ENCODE measurements at regions not wholly inside any gene's neighbourhood (a gene's known extent, or its start where the extent isn't known, plus 50 kb on each side); places are given as distances from the start of the nearest gene placed in this dataset.
A peak's percentile ranks its signal among the peaks of the same experiment; 100 is the strongest.

DNA sequence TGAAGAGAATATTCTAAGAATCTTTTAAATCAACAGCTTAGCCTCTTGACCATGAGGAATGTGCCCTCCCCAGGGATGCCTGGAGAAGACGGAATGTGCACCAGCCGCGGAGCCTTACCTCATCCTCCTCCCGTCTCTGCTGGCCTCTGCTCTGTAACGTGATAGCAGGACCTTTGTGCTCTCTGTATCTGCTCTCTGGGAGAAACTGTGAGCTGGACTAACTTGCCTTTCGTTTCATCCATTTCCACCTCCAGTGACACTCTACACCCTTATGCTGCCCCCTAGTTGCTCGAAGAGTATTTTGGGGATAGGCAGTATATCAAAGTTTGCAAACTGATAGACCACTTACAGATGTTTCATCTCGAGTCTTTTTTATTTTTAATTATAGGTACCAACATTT, 141.4 kb downstream of the NPR3 start:
- Mint-ChIP-seq H3K4me1 (peaks cover 5% of the 10 kb centered on the region in 2 donors), H3K27ac (peak overlapping the region in 1 of 2 donors; percentile 19)
- 25% methylated on average over 6 of the region's 8 CpGs for WGBS (ENCODE audit: insufficient coverage)

DNA sequence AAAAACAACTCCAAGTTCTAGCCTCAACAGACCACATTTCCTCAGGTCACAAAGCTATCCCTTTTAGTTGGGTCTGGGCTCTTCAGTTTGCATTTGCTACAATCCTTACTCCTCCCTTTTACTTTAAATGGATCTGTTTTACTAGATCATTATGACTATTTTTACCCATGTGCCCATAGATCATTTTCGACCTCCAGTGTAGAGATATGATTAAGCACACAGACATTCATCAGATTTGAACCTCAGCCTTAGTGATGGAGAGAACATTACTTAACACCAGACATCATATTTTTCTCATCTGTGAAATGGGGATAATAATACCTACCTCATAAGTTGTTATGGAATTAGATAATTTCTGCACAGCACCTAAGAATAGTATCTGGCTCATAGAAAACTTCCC, 141.9 kb downstream of the NPR3 start:
- Mint-ChIP-seq H3K27ac (peak overlapping the region in 1 of 2 donors; percentile 19), H3K27me3 (ENCODE audit: low read depth in 2 of 2) (peaks cover 19 to 33% of the 10 kb centered on the region in 2 donors), H3K4me3 (no peak overlapping the region), H3K4me1 (peaks cover 5% of the 10 kb centered on the region in 2 donors), H3K36me3 (no peaks in the 10 kb centered on the region), H3K9me3 (peaks cover 0 to 2% of the 10 kb centered on the region in 2 donors)
- TF ChIP-seq, protein P1, sequence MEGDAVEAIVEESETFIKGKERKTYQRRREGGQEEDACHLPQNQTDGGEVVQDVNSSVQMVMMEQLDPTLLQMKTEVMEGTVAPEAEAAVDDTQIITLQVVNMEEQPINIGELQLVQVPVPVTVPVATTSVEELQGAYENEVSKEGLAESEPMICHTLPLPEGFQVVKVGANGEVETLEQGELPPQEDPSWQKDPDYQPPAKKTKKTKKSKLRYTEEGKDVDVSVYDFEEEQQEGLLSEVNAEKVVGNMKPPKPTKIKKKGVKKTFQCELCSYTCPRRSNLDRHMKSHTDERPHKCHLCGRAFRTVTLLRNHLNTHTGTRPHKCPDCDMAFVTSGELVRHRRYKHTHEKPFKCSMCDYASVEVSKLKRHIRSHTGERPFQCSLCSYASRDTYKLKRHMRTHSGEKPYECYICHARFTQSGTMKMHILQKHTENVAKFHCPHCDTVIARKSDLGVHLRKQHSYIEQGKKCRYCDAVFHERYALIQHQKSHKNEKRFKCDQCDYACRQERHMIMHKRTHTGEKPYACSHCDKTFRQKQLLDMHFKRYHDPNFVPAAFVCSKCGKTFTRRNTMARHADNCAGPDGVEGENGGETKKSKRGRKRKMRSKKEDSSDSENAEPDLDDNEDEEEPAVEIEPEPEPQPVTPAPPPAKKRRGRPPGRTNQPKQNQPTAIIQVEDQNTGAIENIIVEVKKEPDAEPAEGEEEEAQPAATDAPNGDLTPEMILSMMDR (IDR thresholded peaks at IDR 0.05): peak; percentile 2
- H3K27me3 ChIP-seq (ENCODE audit: control insufficient read depth, insufficient read depth, low read length): no peaks in the 10 kb centered on the region
- no peaks in the 10 kb centered on the region for H3K36me3 ChIP-seq (ENCODE audit: control insufficient read depth, insufficient read depth, low read length)
- WGBS (ENCODE audit: insufficient coverage): no CpG with 5 or more reads among the region's 1 CpG
- no peak overlapping the region for H3K4me3 ChIP-seq (ENCODE audit: low read length)
- H3K4me1 ChIP-seq (ENCODE audit: control insufficient read depth, insufficient read depth, low read length): no peaks in the 10 kb centered on the region
- H3K9me3 ChIP-seq (ENCODE audit: control insufficient read depth, insufficient read depth, low read length): no peaks in the 10 kb centered on the region
- intact Hi-C loops (cut with micrococcal nuclease): loop anchor here (1.0 kb wide), 1 partner anchor 143 kb away; no protein-coding TSS in a partner anchor
- ATAC-seq (no peak), DNase-seq (no peak)
- H3K27ac ChIP-seq (ENCODE audit: low read length): no peak overlapping the region

More for the DNA sequence above, 141.4 kb downstream of the NPR3 start:
- Mint-ChIP-seq H3K9me3 (peaks cover 0 to 2% of the 10 kb centered on the region in 2 donors), H3K27me3 (ENCODE audit: low read depth in 2 of 2) (peaks cover 19 to 33% of the 10 kb centered on the region in 2 donors), H3K36me3 (no peaks in the 10 kb centered on the region), H3K4me3 (no peak overlapping the region)
- ATAC-seq (peak in 2 of 3 donors; percentile 62 to 72), DNase-seq (peak in 1 of 2 donors; percentile 3)
- intact Hi-C loops (cut with micrococcal nuclease): loop anchor here (1.0 kb wide), 1 partner anchor 142 kb away; no protein-coding TSS in a partner anchor
- H3K27me3 ChIP-seq (ENCODE audit: control insufficient read depth, insufficient read depth, low read length): no peaks in the 10 kb centered on the region
- no peaks in the 10 kb centered on the region for H3K4me1 ChIP-seq (ENCODE audit: control insufficient read depth, insufficient read depth, low read length)
- TF ChIP-seq, protein P1 (IDR thresholded peaks at IDR 0.05): peak; percentile 44
- no peak overlapping the region for H3K4me3 ChIP-seq (ENCODE audit: low read length)
- no peaks in the 10 kb centered on the region for H3K9me3 ChIP-seq (ENCODE audit: control insufficient read depth, insufficient read depth, low read length)
- H3K36me3 ChIP-seq (ENCODE audit: control insufficient read depth, insufficient read depth, low read length): no peaks in the 10 kb centered on the region
- no peak overlapping the region for H3K27ac ChIP-seq (ENCODE audit: low read length)

DNA sequence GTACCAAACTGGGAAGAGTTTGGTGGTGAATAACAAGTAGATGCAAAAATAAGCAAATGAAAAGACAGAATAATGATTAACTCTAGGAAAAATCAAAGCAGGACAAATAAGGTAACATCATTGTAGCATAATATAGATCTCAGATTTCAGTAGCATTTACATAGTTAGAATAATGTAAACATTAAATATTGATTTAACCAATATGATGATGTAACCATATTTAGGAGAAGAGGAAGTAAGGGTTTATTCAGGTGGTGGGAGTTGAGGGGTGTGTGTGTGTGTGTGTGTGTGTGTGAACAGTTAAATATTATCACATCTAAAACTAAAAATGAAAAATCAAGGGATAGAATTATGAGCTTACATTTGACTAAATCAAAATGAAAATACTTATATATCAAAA, 143.4 kb downstream of the NPR3 start:
- Mint-ChIP-seq H3K36me3 (peaks cover 10% of the 10 kb centered on the region), H3K4me1 (peaks cover 5% of the 10 kb centered on the region in 2 donors), H3K9me3 (peaks cover 3 to 4% of the 10 kb centered on the region in 2 donors), H3K27me3 (ENCODE audit: low read depth in 2 of 2) (peaks cover 17 to 27% of the 10 kb centered on the region in 2 donors), H3K4me3 (no peak overlapping the region), H3K27ac (no peak overlapping the region)
- H3K4me3 ChIP-seq (ENCODE audit: low read length): no peak overlapping the region
- DNase-seq (no peak), ATAC-seq (no peak)
- no peaks in the 10 kb centered on the region for H3K36me3 ChIP-seq (ENCODE audit: control insufficient read depth, insufficient read depth, low read length)
- no peaks in the 10 kb centered on the region for H3K4me1 ChIP-seq (ENCODE audit: control insufficient read depth, insufficient read depth, low read length)
- no peaks in the 10 kb centered on the region for H3K9me3 ChIP-seq (ENCODE audit: control insufficient read depth, insufficient read depth, low read length)
- no peak overlapping the region for H3K27ac ChIP-seq (ENCODE audit: low read length)
- intact Hi-C loops (cut with micrococcal nuclease): no loop called here
- TF ChIP-seq, protein P1 (IDR thresholded peaks at IDR 0.05): no peak
- no peaks in the 10 kb centered on the region for H3K27me3 ChIP-seq (ENCODE audit: control insufficient read depth, insufficient read depth, low read length)

DNA sequence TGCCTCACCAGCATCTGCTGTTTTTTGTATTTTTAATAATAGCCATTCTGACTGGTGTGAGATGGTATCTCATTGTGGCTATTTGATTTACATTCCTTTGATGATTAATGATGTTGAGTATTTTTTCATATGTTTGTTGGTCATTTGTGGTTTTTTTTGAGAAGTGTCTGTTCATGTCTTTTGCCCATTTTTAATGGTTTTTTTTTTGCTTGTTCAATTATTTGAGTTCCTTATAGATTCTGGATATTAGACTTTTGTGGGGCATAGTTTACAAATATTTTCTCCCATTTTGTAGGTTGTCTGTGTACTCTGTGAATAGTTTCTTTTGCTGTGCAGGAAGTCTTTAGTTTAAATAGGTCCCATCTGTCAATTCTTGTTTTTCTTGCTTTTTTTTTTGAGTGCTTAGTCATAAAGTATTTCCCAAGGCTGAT, 148.1 kb downstream of the NPR3 start:
- Mint-ChIP-seq H3K27ac (no peak overlapping the region), H3K4me1 (peaks cover 9 to 10% of the 10 kb centered on the region in 2 donors), H3K27me3 (ENCODE audit: low read depth in 2 of 2) (peaks cover 8 to 28% of the 10 kb centered on the region in 2 donors), H3K4me3 (no peak overlapping the region), H3K9me3 (peaks cover 3 to 7% of the 10 kb centered on the region in 2 donors), H3K36me3 (peaks cover 14% of the 10 kb centered on the region)
- Histone ChIP-seq H3K27ac (ENCODE audit: low read length) (no peak overlapping the region), H3K36me3 (ENCODE audit: control insufficient read depth, insufficient read depth, low read length) (no peaks in the 10 kb centered on the region), H3K27me3 (ENCODE audit: control insufficient read depth, insufficient read depth, low read length) (no peaks in the 10 kb centered on the region), H3K4me1 (ENCODE audit: control insufficient read depth, insufficient read depth, low read length) (no peaks in the 10 kb centered on the region), H3K4me3 (ENCODE audit: low read length) (no peak overlapping the region), H3K9me3 (ENCODE audit: control insufficient read depth, insufficient read depth, low read length) (no peaks in the 10 kb centered on the region)
- intact Hi-C loops (cut with micrococcal nuclease): no loop called here
- TF ChIP-seq, protein P1 (IDR thresholded peaks at IDR 0.05): no peak
- no peak for DNase-seq
- no peak for ATAC-seq

Data from natural killer cell (primary cell).